ENCODE measurements at regions not wholly inside any gene's neighbourhood (a gene's known extent, or its start where the extent isn't known, plus 50 kb on each side); places are given as distances from the start of the nearest gene placed in this dataset.

- TF ChIP-seq EZH2phosphoT487 (IDR thresholded peaks at IDR 0.05; ENCODE audit: insufficient read depth, low read depth) (no peak), EZH2 (IDR thresholded peaks at IDR 0.05; ENCODE audit: insufficient read depth, poor library complexity, severe bottlenecking) (no peak)
- H3K79me2 ChIP-seq (ENCODE audit: insufficient read depth), result no peaks in the 10 kb centered on the region
- H3K4me2 ChIP-seq (ENCODE audit: unreplicated experiment), result no peak overlapping the region
- in situ Hi-C loops (cut with MboI), result no loop called here
- no peak overlapping the region for H3K4me3 ChIP-seq
- no peak overlapping the region for H3K27ac ChIP-seq
- DNase-seq, result no peak
- peaks cover 6% of the 10 kb centered on the region; the same call in 1 of the 2 replicates for H3K4me1 ChIP-seq (ENCODE audit: insufficient read depth)
- no peaks in the 10 kb centered on the region for H3K27me3 ChIP-seq (replicated peaks; ENCODE audit: insufficient read depth)
- no peaks in the 10 kb centered on the region for H4K20me1 ChIP-seq (ENCODE audit: insufficient read depth)
- no peaks in the 10 kb centered on the region for H3K36me3 ChIP-seq (ENCODE audit: low read depth)
- no peaks in the 10 kb centered on the region for H3K9me3 ChIP-seq (ENCODE audit: low read depth)
- no peaks in the 10 kb centered on the region for H3K9me2 ChIP-seq (ENCODE audit: insufficient read depth)
- H2AFZ ChIP-seq, result no peak overlapping the region
- no peaks in the 10 kb centered on the region for H3F3A ChIP-seq (ENCODE audit: insufficient read depth)
- WGBS, 2 experiments (ENCODE audit: low coverage in 1 of 2, low lambda C conversion rate in 2 of 2, missing lambda C conversion rate in 2 of 2), result 91 to 94% methylated on average over 3 of the region's 3 CpGs
- H3K9ac ChIP-seq, result no peak overlapping the region
Measured at GRCh38 chr12:19048943-19049342, 80.6 kb upstream of the PLEKHA5 start.

- Histone ChIP-seq H3K36me3 (ENCODE audit: low read depth) (no peaks in the 10 kb centered on the region), H3F3A (ENCODE audit: insufficient read depth) (no peaks in the 10 kb centered on the region), H3K9ac (no peak overlapping the region), H3K27me3 (replicated peaks; ENCODE audit: insufficient read depth) (no peaks in the 10 kb centered on the region), H3K9me2 (ENCODE audit: insufficient read depth) (no peaks in the 10 kb centered on the region), H3K4me2 (ENCODE audit: unreplicated experiment) (no peak overlapping the region), H3K9me3 (ENCODE audit: low read depth) (no peaks in the 10 kb centered on the region), H3K4me3 (no peak overlapping the region), H3K4me1 (ENCODE audit: insufficient read depth) (peaks cover 6% of the 10 kb centered on the region; the same call in 1 of the 2 replicates), H2AFZ (no peak overlapping the region), H3K27ac (no peak overlapping the region), H3K79me2 (ENCODE audit: insufficient read depth) (no peaks in the 10 kb centered on the region), H4K20me1 (ENCODE audit: insufficient read depth) (no peaks in the 10 kb centered on the region)
- in situ Hi-C loops (cut with MboI), result no loop called here
- DNase-seq, result peak; percentile 3
- WGBS, 2 experiments (ENCODE audit: low coverage in 1 of 2, low lambda C conversion rate in 2 of 2, missing lambda C conversion rate in 2 of 2), result 19 to 29% methylated on average over 2 of the region's 2 CpGs
- TF ChIP-seq EZH2 (IDR thresholded peaks at IDR 0.05; ENCODE audit: insufficient read depth, poor library complexity, severe bottlenecking) (no peak), EZH2phosphoT487 (IDR thresholded peaks at IDR 0.05; ENCODE audit: insufficient read depth, low read depth) (no peak)
Measured at GRCh38 chr12:19052689-19053088, 76.8 kb upstream of the PLEKHA5 start.

GRCh38 chr12:19053218-19053617 is 76.3 kb upstream of the PLEKHA5 start:
- Histone ChIP-seq H3K4me1 (ENCODE audit: insufficient read depth) (peaks cover 6% of the 10 kb centered on the region; the same call in 1 of the 2 replicates), H3K9me2 (ENCODE audit: insufficient read depth) (no peaks in the 10 kb centered on the region), H3K79me2 (ENCODE audit: insufficient read depth) (no peaks in the 10 kb centered on the region), H3K27ac (no peak overlapping the region), H3K9me3 (ENCODE audit: low read depth) (no peaks in the 10 kb centered on the region), H3K9ac (no peak overlapping the region), H3K27me3 (replicated peaks; ENCODE audit: insufficient read depth) (no peaks in the 10 kb centered on the region), H3K4me3 (no peak overlapping the region), H3K36me3 (ENCODE audit: low read depth) (no peaks in the 10 kb centered on the region), H3F3A (ENCODE audit: insufficient read depth) (no peaks in the 10 kb centered on the region), H2AFZ (no peak overlapping the region), H4K20me1 (ENCODE audit: insufficient read depth) (no peaks in the 10 kb centered on the region), H3K4me2 (ENCODE audit: unreplicated experiment) (no peak overlapping the region)
- DNase-seq, result no peak
- 100% methylated on average over 1 of the region's 1 CpG for WGBS, 2 experiments (ENCODE audit: low coverage in 1 of 2, low lambda C conversion rate in 2 of 2, missing lambda C conversion rate in 2 of 2)
- in situ Hi-C loops (cut with MboI), result no loop called here
- TF ChIP-seq EZH2phosphoT487 (IDR thresholded peaks at IDR 0.05; ENCODE audit: insufficient read depth, low read depth) (no peak), EZH2 (IDR thresholded peaks at IDR 0.05; ENCODE audit: insufficient read depth, poor library complexity, severe bottlenecking) (no peak)

GRCh38 chr12:19054035-19054434 is 75.5 kb upstream of the PLEKHA5 start:
- Histone ChIP-seq H3F3A (ENCODE audit: insufficient read depth) (no peaks in the 10 kb centered on the region), H3K4me3 (no peak overlapping the region), H3K9ac (no peak overlapping the region), H2AFZ (no peak overlapping the region), H3K9me3 (ENCODE audit: low read depth) (no peaks in the 10 kb centered on the region), H3K9me2 (ENCODE audit: insufficient read depth) (no peaks in the 10 kb centered on the region), H3K4me1 (ENCODE audit: insufficient read depth) (no peaks in the 10 kb centered on the region; the same call in 1 of the 2 replicates), H3K79me2 (ENCODE audit: insufficient read depth) (no peaks in the 10 kb centered on the region), H3K27me3 (replicated peaks; ENCODE audit: insufficient read depth) (no peaks in the 10 kb centered on the region), H3K4me2 (ENCODE audit: unreplicated experiment) (no peak overlapping the region), H4K20me1 (ENCODE audit: insufficient read depth) (no peaks in the 10 kb centered on the region), H3K27ac (no peak overlapping the region), H3K36me3 (ENCODE audit: low read depth) (no peaks in the 10 kb centered on the region)
- TF ChIP-seq EZH2phosphoT487 (IDR thresholded peaks at IDR 0.05; ENCODE audit: insufficient read depth, low read depth) (no peak), EZH2 (IDR thresholded peaks at IDR 0.05; ENCODE audit: insufficient read depth, poor library complexity, severe bottlenecking) (no peak)
- in situ Hi-C loops (cut with MboI), result no loop called here
- 92 to 97% methylated on average over 1 of the region's 1 CpG for WGBS, 2 experiments (ENCODE audit: low coverage in 1 of 2, low lambda C conversion rate in 2 of 2, missing lambda C conversion rate in 2 of 2)
- no peak for DNase-seq

GRCh38 chr12:19055589-19055988 is 73.9 kb upstream of the PLEKHA5 start:
- WGBS, 2 experiments (ENCODE audit: low coverage in 1 of 2, low lambda C conversion rate in 2 of 2, missing lambda C conversion rate in 2 of 2), result 67 to 71% methylated on average over 4 of the region's 4 CpGs
- no peaks in the 10 kb centered on the region for H3K79me2 ChIP-seq (ENCODE audit: insufficient read depth)
- in situ Hi-C loops (cut with MboI), result no loop called here
- H3K36me3 ChIP-seq (ENCODE audit: low read depth), result no peaks in the 10 kb centered on the region
- H3K4me1 ChIP-seq (ENCODE audit: insufficient read depth), result no peaks in the 10 kb centered on the region; the same call in 1 of the 2 replicates
- TF ChIP-seq EZH2phosphoT487 (IDR thresholded peaks at IDR 0.05; ENCODE audit: insufficient read depth, low read depth) (no peak), EZH2 (IDR thresholded peaks at IDR 0.05; ENCODE audit: insufficient read depth, poor library complexity, severe bottlenecking) (no peak)
- peak overlapping the region; percentile 59; the same call in 1 of the 2 replicates for H2AFZ ChIP-seq
- H3K9ac ChIP-seq, result no peak overlapping the region
- no peak overlapping the region for H3K4me3 ChIP-seq
- no peak overlapping the region for H3K27ac ChIP-seq
- H3K4me2 ChIP-seq (ENCODE audit: unreplicated experiment), result no peak overlapping the region
- no peaks in the 10 kb centered on the region for H3F3A ChIP-seq (ENCODE audit: insufficient read depth)
- no peaks in the 10 kb centered on the region for H3K9me3 ChIP-seq (ENCODE audit: low read depth)
- H3K9me2 ChIP-seq (ENCODE audit: insufficient read depth), result no peaks in the 10 kb centered on the region
- no peaks in the 10 kb centered on the region for H3K27me3 ChIP-seq (replicated peaks; ENCODE audit: insufficient read depth)
- no peak for DNase-seq
- H4K20me1 ChIP-seq (ENCODE audit: insufficient read depth), result no peaks in the 10 kb centered on the region
